Fibroblast of pulmonary artery (primary cell): ENCODE measurements at regions not wholly inside any gene's neighbourhood (a gene's known extent, or its start where the extent isn't known, plus 50 kb on each side); places are given as distances from the start of the nearest gene placed in this dataset.
A peak's percentile ranks its signal among the peaks of the same experiment; 100 is the strongest.

Experiments used
- DNase-seq: peaks from one replicate; pipeline ENCODE4 v3.0.0-alpha.2; 2010; ENCODE audit warnings: low read depth
- H3K4me3 ChIP-seq: replicated peaks from 2 replicates; pipeline ENCODE4 v1.5.1; 2011; ENCODE audit warnings: low read depth, mild to moderate bottlenecking, control low read depth, low read length, moderate library complexity
- CTCF ChIP-seq: IDR thresholded peaks from 2 replicates; pipeline ENCODE4 v1.5.1; 2011; ENCODE audit warnings: mild to moderate bottlenecking, control low read depth, low read length, inconsistent platforms; ENCODE audit errors: missing control alignments

GRCh38 chr12:67471810-67472209 is 176.7 kb upstream of the DYRK2 start:
- TF ChIP-seq CTCF: no peak
- no peak overlapping the region for H3K4me3 ChIP-seq
- no peak for DNase-seq

GRCh38 chr12:67472539-67472938 is 176.0 kb upstream of the DYRK2 start:
- no peak for TF ChIP-seq CTCF
- H3K4me3 ChIP-seq: no peak overlapping the region
- no peak for DNase-seq

- H3K4me3 ChIP-seq: no peak overlapping the region
- no peak for TF ChIP-seq CTCF
- DNase-seq: no peak
These were observed 173.5 kb upstream of the DYRK2 start for GRCh38 chr12:67474934-67475620.

- DNase-seq: no peak
- no peak for TF ChIP-seq CTCF
- no peak overlapping the region for H3K4me3 ChIP-seq
These were observed 172.8 kb upstream of the DYRK2 start for GRCh38 chr12:67475725-67476124.

GRCh38 chr12:67477681-67478265 is 170.8 kb upstream of the DYRK2 start:
- no peak for TF ChIP-seq CTCF
- no peak overlapping the region for H3K4me3 ChIP-seq
- DNase-seq: no peak

GRCh38 chr12:67482751-67483661 is 165.5 kb upstream of the DYRK2 start:
- no peak for TF ChIP-seq CTCF
- DNase-seq: peak; percentile 45
- H3K4me3 ChIP-seq: no peak overlapping the region
